ENCODE measurements at regions not wholly inside any gene's neighbourhood (a gene's known extent, or its start where the extent isn't known, plus 50 kb on each side); places are given as distances from the start of the nearest gene placed in this dataset.

DNA sequence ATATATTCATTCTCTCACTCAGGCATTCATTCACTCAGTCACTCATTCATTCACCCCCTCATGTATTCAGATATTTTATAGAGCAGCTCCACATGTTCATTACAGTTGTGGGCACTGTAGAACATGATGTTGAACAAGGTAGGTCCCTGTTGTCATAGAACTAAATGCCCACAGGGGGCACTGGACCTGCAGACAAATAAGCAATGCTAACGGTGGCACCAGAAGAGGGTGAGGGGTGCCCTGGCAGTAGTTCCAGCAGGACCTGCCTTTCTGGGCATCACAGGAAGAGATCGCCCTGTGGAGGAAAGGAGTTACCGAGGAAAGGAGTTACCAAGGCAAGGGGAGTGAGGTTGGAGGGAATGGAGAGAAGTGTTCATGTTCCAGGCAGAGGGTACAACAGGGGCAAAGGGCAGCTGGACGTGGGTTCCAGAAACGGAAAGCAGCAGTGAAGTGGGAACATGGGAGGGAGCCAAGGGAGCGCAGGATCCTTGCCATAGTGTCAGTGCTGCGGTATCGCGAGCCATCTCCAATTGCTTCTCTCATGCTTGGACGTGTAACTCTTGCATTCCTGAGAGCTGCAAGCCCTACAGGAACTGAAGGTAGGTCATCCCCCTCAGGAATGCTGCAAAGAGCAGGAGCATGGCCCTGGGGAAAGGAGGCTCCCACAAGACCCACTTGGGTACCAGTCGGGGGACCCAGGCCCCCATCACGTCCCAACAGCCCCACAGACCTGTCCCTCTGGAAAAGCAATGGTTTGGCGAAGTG, 128.2 kb downstream of the EDN3 start:
- no peaks in the 10 kb centered on the region for H3K36me3 Mint-ChIP-seq (ENCODE audit: insufficient read depth)
- H3K4me3 Mint-ChIP-seq: peak overlapping the region; percentile 53 to 63
- no peaks in the 10 kb centered on the region for H3K9me3 Mint-ChIP-seq
- H3K27me3 Mint-ChIP-seq: peaks cover 10 to 12% of the 10 kb centered on the region in 2 donors
- ATAC-seq (replicated peaks): no peak
- H3K27ac Mint-ChIP-seq: no peak overlapping the region
- H3K4me1 Mint-ChIP-seq (ENCODE audit: low read depth in 2 of 2): peaks cover 5 to 8% of the 10 kb centered on the region in 2 donors
- DNase-seq: no peak

DNA sequence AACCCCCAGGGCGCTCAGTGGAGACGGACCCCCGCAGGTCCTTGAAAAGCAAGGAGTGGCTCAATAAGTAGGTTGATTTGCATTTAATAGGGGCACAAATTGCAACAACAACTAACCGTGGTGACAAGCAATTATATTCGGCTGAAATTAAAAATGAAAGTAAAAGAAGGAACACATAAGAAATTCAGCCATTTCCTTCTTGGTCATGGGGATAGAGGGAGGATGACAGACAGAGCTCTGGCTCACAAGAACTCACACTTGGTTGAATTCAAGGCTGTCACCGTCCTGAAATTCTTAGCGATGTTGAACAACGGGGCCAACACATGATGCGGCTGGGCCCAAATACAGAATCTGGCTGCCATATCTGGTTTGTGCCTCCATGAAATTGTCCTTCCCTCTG, 129.0 kb downstream of the EDN3 start:
- Mint-ChIP-seq H3K36me3 (ENCODE audit: insufficient read depth) (no peaks in the 10 kb centered on the region), H3K27ac (peak overlapping the region in 1 of 2 donors; percentile 35), H3K4me1 (ENCODE audit: low read depth in 2 of 2) (peaks cover 5 to 8% of the 10 kb centered on the region in 2 donors), H3K4me3 (peak overlapping the region; percentile 53 to 63), H3K27me3 (peaks cover 11 to 14% of the 10 kb centered on the region in 2 donors), H3K9me3 (no peaks in the 10 kb centered on the region)
- DNase-seq (no peak), ATAC-seq (replicated peaks) (no peak)

GRCh38 chr20:59431014-59431413, 130.6 kb downstream of the EDN3 start:
- Mint-ChIP-seq H3K27me3 (peaks cover 11 to 14% of the 10 kb centered on the region in 2 donors), H3K27ac (no peak overlapping the region), H3K36me3 (ENCODE audit: insufficient read depth) (no peaks in the 10 kb centered on the region), H3K4me1 (ENCODE audit: low read depth in 2 of 2) (peaks cover 5 to 8% of the 10 kb centered on the region in 2 donors), H3K9me3 (no peaks in the 10 kb centered on the region), H3K4me3 (no peak overlapping the region)
- no peak for DNase-seq
- no peak for ATAC-seq (replicated peaks)

GRCh38 chr20:59434960-59435359, 134.5 kb downstream of the EDN3 start:
- Mint-ChIP-seq H3K4me1 (ENCODE audit: low read depth in 2 of 2) (no peaks in the 10 kb centered on the region), H3K27me3 (peaks cover 11 to 38% of the 10 kb centered on the region in 2 donors), H3K36me3 (ENCODE audit: insufficient read depth) (peaks cover 2% of the 10 kb centered on the region), H3K27ac (no peak overlapping the region), H3K4me3 (no peak overlapping the region), H3K9me3 (no peaks in the 10 kb centered on the region)
- ATAC-seq (replicated peaks) (no peak), DNase-seq (no peak)

DNA sequence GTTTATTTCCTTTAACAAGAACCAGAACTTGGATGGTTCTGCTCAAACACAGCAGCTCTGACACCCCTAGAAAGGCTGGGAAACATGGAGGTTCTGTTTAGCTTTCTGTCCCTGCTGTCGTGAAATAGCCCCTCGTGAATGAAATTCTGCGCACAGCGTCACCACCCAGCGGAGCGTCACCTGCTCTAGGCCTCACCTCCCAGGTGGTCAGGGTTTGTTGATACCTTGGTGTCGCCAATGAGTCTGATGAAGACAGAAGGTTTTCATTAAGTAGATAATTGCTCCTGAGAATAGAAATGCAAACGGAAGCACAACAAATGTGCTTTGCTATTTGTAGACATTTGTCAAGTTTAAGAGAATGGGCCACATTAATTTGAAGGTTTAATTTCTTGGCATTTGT, 135.1 kb downstream of the EDN3 start:
- no peaks in the 10 kb centered on the region for H3K9me3 Mint-ChIP-seq
- ATAC-seq (replicated peaks): no peak
- H3K27me3 Mint-ChIP-seq: peaks cover 11 to 38% of the 10 kb centered on the region in 2 donors

DNA sequence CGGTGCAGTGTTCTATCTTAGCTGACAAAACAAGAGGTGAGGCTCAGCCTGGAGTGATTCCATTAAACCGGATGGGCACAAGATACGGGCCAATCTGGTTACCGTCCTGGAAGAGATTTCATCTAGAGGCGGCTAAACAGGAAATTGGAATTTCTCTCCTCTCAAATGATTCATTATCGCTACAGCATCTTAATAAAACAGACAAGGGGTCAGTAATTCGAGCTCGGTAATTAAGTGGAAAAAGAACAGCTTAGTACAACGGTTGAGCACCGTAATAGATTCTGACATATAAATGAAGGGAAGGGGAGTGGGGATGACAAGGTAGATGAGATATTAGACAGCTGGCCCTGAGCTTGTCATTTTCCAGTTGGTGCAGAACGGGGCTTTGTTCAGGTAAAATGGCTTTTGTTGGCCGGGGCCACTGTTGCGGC, 137.2 kb downstream of the EDN3 start:
- DNase-seq (no peak), ATAC-seq (replicated peaks) (no peak)
- H3K9me3 Mint-ChIP-seq: no peaks in the 10 kb centered on the region
- H3K36me3 Mint-ChIP-seq (ENCODE audit: insufficient read depth): peaks cover 2% of the 10 kb centered on the region
- H3K27ac Mint-ChIP-seq: no peak overlapping the region
- H3K4me3 Mint-ChIP-seq: no peak overlapping the region
- H3K27me3 Mint-ChIP-seq: peaks cover 28 to 57% of the 10 kb centered on the region in 2 donors
- H3K4me1 Mint-ChIP-seq (ENCODE audit: low read depth in 2 of 2): no peaks in the 10 kb centered on the region

More for the DNA sequence above, 135.1 kb downstream of the EDN3 start:
- no peak for DNase-seq
- peaks cover 2% of the 10 kb centered on the region for H3K36me3 Mint-ChIP-seq (ENCODE audit: insufficient read depth)
- no peak overlapping the region for H3K27ac Mint-ChIP-seq
- H3K4me3 Mint-ChIP-seq: no peak overlapping the region
- no peaks in the 10 kb centered on the region for H3K4me1 Mint-ChIP-seq (ENCODE audit: low read depth in 2 of 2)

DNA sequence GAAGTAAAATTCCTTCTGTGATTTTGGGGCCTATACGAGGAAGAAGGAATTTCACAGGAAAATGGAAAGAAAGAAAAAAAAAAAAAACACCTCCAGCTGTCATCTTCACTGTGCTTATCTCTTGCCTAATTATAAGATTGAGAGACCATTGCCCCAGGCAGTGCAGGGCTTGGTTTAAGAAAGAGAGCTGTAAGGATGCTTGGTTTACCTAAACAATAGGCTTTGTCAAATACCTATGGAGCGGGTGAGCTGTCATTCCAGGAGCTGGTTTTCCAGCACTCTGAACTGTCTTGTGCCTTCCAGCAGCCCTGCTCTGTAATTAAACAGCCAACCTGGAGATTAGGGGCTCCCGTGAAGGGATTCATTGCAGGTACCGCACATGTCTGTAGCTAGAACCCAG, 137.8 kb downstream of the EDN3 start:
- peaks cover 2% of the 10 kb centered on the region for H3K36me3 Mint-ChIP-seq (ENCODE audit: insufficient read depth)
- no peaks in the 10 kb centered on the region for H3K4me1 Mint-ChIP-seq (ENCODE audit: low read depth in 2 of 2)
- peaks cover 28 to 57% of the 10 kb centered on the region in 2 donors for H3K27me3 Mint-ChIP-seq
- H3K9me3 Mint-ChIP-seq: no peaks in the 10 kb centered on the region
- no peak for DNase-seq
- ATAC-seq (replicated peaks): no peak
- no peak overlapping the region for H3K4me3 Mint-ChIP-seq
- H3K27ac Mint-ChIP-seq: no peak overlapping the region

DNA sequence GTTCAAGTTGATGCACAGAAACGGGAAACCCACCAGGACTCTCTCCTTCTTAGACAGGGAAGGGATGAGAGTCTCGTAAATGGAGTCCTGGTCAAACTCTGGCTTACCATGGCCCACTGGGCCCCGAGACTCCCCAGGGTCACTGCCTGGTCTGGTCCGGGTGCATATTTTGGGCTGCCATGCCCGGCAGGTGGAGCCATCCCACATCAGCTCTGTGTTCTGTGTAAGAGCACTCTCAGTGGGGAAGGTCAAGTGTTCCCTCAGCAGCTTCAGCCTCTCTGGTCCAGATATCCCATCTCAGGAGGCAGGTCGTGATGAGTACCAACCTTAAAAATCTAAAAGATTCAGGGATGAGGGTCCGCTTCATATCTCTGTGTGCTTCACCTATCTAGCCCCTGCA, 138.8 kb downstream of the EDN3 start:
- DNase-seq (no peak), ATAC-seq (replicated peaks) (no peak)
- Mint-ChIP-seq H3K27ac (no peak overlapping the region), H3K36me3 (ENCODE audit: insufficient read depth) (peaks cover 2% of the 10 kb centered on the region), H3K4me1 (ENCODE audit: low read depth in 2 of 2) (no peaks in the 10 kb centered on the region), H3K4me3 (no peak overlapping the region), H3K9me3 (no peaks in the 10 kb centered on the region), H3K27me3 (peaks cover 33 to 61% of the 10 kb centered on the region in 2 donors)

- Mint-ChIP-seq H3K9me3 (no peaks in the 10 kb centered on the region), H3K27me3 (peaks cover 54 to 81% of the 10 kb centered on the region in 2 donors), H3K4me1 (ENCODE audit: low read depth in 2 of 2) (no peaks in the 10 kb centered on the region), H3K27ac (no peak overlapping the region), H3K36me3 (ENCODE audit: insufficient read depth) (peaks cover 2% of the 10 kb centered on the region), H3K4me3 (no peak overlapping the region)
- no peak for ATAC-seq (replicated peaks)
- no peak for DNase-seq
Measured at GRCh38 chr20:59441306-59441705, 140.9 kb downstream of the EDN3 start.

DNA sequence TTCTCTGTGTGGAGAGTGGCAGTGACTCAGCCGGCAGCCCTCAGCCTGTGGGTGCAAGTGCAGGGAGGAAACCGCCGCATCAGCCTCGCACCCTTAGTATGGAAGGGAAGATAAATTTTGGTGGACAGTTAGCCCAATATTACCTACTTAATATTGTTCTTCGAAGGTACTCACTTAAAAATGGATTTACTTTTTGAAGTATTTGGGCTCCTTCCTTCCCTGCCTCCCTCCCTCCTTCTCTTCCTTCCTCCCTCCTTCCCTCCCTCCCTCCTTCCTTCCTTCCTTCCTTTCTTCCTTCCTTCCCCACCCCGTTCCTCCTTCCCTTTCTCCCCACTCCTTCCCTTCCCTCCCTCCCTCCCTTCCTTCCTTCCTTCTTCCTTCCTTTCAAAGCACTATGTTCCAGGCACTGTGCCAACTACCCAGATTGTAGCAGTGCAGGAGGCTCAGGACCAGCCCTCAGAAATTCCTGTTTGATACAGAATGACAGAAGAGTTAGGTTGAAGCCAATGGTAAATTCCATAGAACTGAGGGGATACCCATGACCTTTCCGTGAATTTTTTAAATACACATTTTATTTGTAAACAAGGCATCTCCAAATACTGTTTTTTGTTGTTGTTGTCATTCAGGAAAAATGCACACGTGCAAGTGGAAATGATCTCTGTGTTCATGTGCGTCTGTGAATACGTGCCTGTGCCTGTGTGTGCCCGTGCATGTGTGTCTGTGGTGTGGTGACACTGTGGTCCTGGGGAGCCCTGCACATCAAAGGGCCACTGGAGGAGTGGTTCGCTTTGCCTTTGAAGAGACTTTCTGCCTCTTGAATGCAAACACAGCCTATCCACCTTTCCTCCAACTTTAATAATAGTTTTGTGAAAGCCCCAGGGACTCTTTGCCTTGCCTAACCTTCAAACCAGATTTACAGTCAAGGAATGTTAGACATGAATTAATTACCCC, 141.7 kb downstream of the EDN3 start:
- no peak overlapping the region for H3K27ac Mint-ChIP-seq

GRCh38 chr20:59443550-59443949, 143.1 kb downstream of the EDN3 start:
- Mint-ChIP-seq H3K9me3 (no peaks in the 10 kb centered on the region), H3K36me3 (ENCODE audit: insufficient read depth) (peaks cover 1% of the 10 kb centered on the region), H3K4me3 (no peak overlapping the region), H3K27ac (no peak overlapping the region), H3K27me3 (peaks cover 76 to 86% of the 10 kb centered on the region in 2 donors), H3K4me1 (ENCODE audit: low read depth in 2 of 2) (no peaks in the 10 kb centered on the region)
- ATAC-seq (replicated peaks) (no peak), DNase-seq (no peak)

More for the DNA sequence above, 141.7 kb downstream of the EDN3 start:
- Mint-ChIP-seq H3K4me1 (ENCODE audit: low read depth in 2 of 2) (no peaks in the 10 kb centered on the region), H3K27me3 (peaks cover 62 to 86% of the 10 kb centered on the region in 2 donors), H3K9me3 (no peaks in the 10 kb centered on the region), H3K36me3 (ENCODE audit: insufficient read depth) (peaks cover 2% of the 10 kb centered on the region), H3K4me3 (no peak overlapping the region)
- ATAC-seq (replicated peaks) (no peak), DNase-seq (no peak)

DNA sequence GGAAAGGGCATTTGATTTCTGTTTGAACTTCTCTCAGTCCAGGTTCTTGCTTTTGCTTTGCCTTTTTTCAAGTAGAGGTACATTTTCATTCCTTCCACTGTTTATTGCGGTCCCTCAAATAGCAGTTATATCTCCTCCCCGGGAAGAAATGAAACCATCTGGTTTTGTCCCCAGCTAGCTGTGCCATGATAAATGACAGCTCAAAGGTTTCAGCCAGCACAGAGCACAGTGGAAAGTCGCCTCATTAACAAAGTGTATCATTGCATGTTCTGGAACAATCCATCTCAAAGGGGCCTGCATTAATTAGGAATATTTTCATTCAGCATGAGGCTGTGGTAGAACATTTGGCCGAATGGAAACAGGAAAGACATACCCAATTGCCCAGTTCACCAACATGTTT, 146.0 kb downstream of the EDN3 start:
- Mint-ChIP-seq H3K36me3 (ENCODE audit: insufficient read depth) (peaks cover 3% of the 10 kb centered on the region), H3K27me3 (peaks cover 96 to 100% of the 10 kb centered on the region in 2 donors), H3K9me3 (no peaks in the 10 kb centered on the region), H3K27ac (no peak overlapping the region), H3K4me3 (no peak overlapping the region), H3K4me1 (ENCODE audit: low read depth in 2 of 2) (peaks cover 0 to 1% of the 10 kb centered on the region in 2 donors)
- DNase-seq: no peak
- ATAC-seq (replicated peaks): no peak

GRCh38 chr20:59448196-59448595, 147.8 kb downstream of the EDN3 start:
- H3K27me3 Mint-ChIP-seq: peaks cover 92 to 99% of the 10 kb centered on the region in 2 donors
- no peak overlapping the region for H3K4me3 Mint-ChIP-seq
- DNase-seq: no peak
- H3K27ac Mint-ChIP-seq: no peak overlapping the region
- H3K4me1 Mint-ChIP-seq (ENCODE audit: low read depth in 2 of 2): peaks cover 0 to 1% of the 10 kb centered on the region in 2 donors
- no peaks in the 10 kb centered on the region for H3K9me3 Mint-ChIP-seq
- H3K36me3 Mint-ChIP-seq (ENCODE audit: insufficient read depth): peaks cover 3% of the 10 kb centered on the region
- ATAC-seq (replicated peaks): no peak

All from effector memory CD8-positive, alpha-beta T cell (primary cell).